ENCODE measurements at regions not wholly inside any gene's neighbourhood (a gene's known extent, or its start where the extent isn't known, plus 50 kb on each side); places are given as distances from the start of the nearest gene placed in this dataset.

GRCh38 chr5:56382896-56383295 lies 149.8 kb upstream of the ANKRD55 start:
- TF ChIP-seq POLR2A (IDR thresholded peaks at IDR 0.05; ENCODE audit: extremely low read depth, insufficient read length) (no peak), MAX (IDR thresholded peaks at IDR 0.05; ENCODE audit: low read depth, low read length) (no peak), CTCF (IDR thresholded peaks at IDR 0.05; ENCODE audit: low read depth, low read length) (no peak), MYC (IDR thresholded peaks at IDR 0.05; ENCODE audit: low read depth, low read length) (no peak)
